IPS-18c (cell line): ENCODE measurements at regions not wholly inside any gene's neighbourhood (a gene's known extent, or its start where the extent isn't known, plus 50 kb on each side); places are given as distances from the start of the nearest gene placed in this dataset.
"Not testable (repeated sequence)": the region's sequence is repeated elsewhere in the genome, so short reads cannot be mapped to it uniquely, and the experiment has no call there.

Source experiments
- H3K4me3 ChIP-seq: 2 replicates; pipeline ENCODE4 v1.7.0; 2013; ENCODE audit warnings: low read depth, mild to moderate bottlenecking, low read length, moderate library complexity; ENCODE audit not compliant: insufficient read depth
- H3K9me3 ChIP-seq: one replicate; pipeline ENCODE4 v1.6.1; 2013; ENCODE audit warnings: mild to moderate bottlenecking, low read length, moderate library complexity; ENCODE audit not compliant: control insufficient read depth, insufficient read depth

DNA sequence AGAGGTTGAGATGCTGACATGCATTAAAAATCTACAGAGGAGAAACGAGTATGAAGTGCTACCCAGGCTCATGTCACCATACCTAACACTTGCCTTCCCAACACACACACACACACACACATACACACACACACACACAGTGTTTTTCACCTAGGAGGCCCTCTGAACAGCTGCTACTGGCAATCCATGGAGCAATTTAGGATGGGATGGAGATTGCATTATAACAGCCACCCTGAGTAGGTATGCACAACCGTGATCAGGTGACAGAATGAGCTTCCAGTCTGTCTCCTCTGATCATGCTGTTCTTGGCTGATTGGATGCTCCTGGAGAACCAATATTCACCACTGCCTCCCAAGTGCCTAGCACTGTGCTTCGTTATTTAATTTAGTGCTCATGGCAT is 528.5 kb upstream of the CDH5 start:
- Histone ChIP-seq H3K9me3 (no peaks in the 10 kb centered on the region), H3K4me3 (no peak overlapping the region)

DNA sequence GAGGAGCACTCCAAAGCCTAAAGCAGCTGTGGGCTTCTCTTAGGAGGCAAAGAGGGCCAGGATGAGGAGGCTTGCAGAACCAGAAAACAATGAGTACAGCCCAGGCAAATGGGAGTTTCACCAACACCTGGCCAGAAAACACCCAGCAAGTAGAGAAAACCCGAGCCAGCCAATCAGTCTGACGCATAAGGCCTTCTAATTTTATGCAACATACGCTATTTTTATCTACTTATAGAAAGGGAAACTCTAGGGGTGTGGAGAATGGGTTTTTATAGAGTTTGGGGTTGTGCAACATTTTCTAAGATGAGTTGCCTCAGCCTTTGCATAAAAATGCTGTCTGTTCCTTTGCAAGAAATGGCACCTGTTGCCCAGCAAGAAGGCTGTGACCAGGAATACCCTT is 529.0 kb upstream of the CDH5 start:
- H3K4me3 ChIP-seq, result no peak overlapping the region

DNA sequence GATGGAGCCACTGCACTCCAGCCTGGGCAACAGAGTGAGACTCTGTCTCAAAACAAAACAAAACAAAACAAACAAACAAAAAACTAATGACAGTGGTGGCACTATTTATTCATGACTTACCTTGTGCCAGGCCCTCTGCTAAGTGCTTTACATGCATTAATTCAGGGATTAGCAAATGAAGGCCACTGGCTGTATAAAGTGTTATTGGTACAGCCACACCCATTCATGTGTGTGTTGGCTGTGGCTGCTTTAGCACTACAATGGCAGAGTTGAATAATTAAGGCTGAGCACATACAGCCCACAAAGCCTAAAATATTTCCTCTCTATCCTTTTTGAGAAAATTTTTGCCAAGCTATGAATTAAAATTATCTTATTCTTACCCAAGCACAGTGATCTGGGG is 531.8 kb upstream of the CDH5 start:
- no peak overlapping the region for H3K4me3 ChIP-seq
- H3K9me3 ChIP-seq, result no peaks in the 10 kb centered on the region

More for the DNA sequence above, 529.0 kb upstream of the CDH5 start:
- H3K9me3 ChIP-seq, result no peaks in the 10 kb centered on the region

DNA sequence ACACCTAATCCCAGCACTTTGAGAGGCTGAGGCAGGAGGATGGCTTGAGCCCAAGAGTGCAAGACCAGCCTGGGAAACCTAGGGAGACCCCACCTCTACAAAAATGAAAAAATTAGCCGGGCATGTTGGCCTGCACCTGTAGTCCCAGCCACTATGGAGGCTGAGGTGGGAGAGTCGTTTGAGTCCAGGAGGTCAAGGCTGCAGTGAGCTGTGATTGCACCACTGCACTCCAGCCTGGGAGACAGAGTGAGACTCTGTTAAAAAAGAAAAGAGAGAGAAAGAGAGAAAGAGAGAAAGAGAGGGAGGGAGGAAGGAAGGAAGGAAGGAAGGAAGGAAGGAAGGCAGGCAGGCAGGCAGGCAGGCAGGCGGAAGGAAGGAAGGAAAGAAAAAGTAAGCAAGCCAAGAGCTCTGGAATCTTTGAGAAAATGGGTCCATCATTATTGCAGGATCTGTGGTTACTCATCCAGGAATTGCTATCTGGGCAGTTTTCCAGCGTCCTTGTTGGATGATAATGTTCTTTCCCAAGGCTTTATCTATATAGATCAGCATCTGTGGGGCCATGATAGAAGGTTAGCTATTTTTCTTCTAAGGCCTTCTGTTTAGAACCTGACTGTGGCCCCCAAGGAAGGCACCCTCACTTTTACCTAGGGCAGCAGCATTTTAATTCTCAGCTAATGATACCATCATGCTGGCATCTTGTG is 533.2 kb upstream of the CDH5 start:
- Histone ChIP-seq H3K4me3 (no peak overlapping the region), H3K9me3 (no peaks in the 10 kb centered on the region)

DNA sequence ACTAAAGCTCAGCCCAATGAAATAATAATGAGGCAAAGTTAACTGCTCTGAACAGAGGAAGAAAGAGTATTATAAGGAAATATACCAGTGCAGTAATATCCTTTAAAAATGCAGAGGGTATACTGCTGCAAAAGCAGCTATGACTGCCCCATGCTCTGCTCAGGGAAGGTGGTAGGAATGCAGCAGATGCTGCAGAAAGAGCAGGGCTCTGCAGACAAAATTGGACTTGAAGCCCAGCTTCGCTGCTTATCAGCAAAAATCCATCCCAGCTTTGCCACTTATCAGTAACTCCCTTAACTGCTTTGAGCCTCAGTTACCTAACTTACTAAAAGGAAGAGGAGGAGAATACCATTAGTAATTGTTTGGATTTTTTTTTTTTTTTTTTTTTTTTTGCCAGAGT is 533.8 kb upstream of the CDH5 start:
- Histone ChIP-seq H3K9me3 (no peaks in the 10 kb centered on the region), H3K4me3 (no peak overlapping the region)

DNA sequence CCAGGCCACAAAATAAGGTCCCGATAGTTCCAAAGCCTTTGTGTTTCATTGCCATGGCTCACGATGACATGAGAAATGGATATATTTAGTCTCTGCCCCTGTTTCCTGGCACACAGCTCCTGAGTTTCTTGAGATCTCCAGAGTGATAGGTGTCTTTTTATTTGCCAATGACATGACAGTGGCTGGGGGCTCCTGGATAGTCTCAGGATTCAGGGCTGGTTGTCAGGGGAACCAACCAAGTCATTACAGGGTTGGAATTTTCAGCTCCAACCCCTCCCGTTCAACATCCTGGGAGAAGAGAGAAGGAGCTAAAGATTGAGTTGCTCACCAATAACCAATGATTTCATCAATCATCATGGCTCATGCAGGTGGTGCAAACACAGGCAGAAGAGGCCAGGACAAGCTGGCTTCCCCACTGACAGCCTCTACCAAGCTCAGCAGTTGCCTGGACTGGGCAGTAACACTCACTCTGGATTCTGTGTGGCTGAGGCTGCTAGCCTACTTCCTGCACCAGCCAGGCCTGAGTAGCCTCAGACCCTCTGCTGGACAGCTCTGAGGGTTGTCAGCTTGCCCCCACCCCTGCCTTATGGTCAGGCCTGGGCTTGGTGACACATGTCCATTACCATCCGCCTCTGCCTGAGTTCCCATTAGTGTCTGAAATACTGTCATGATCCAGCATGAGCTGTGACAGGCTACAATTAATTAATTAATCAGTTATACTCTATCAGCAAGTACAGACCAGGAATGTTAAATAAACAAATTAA is 534.4 kb upstream of the CDH5 start:
- no peak overlapping the region for H3K4me3 ChIP-seq
- no peaks in the 10 kb centered on the region for H3K9me3 ChIP-seq

DNA sequence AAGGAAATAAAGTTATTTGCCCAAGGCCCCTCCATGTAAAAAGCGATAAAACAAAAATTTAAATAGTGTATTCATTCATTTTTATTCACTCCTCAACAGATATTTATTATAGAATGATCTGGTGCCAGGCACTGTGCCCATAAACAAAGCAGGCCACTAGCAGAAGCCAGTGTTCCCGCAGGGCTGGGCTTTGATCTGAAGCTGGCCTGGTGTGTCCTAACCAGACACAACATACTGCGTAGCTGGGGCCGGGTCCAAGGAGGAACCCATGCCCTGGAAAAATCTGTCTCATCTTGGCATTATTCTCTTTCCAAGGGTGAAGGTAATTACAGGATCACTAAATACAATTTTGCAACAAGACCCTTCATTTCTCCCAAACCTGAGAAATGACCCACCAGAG is 537.4 kb upstream of the CDH5 start:
- H3K4me3 ChIP-seq, result no peak overlapping the region
- no peaks in the 10 kb centered on the region for H3K9me3 ChIP-seq

DNA sequence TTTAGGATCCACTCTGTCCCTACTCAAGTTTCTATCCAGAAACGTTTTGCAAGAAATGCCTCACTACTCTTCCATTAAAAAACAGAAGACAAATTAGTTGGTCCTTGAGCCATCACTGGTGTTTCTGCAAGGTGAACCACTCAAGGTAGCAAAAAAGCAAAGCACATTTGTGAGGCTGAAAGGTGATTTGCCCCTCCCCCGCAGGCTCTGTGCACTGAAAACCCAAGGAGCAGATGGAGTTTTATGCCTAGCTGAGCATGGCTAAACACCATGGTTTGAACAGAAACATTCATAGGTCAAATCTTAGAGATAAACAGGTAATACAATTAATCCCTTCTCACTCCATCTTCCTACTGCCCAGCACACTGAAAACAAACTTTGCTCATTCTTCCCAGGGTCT is 538.2 kb upstream of the CDH5 start:
- Histone ChIP-seq H3K9me3 (no peaks in the 10 kb centered on the region), H3K4me3 (no peak overlapping the region)

DNA sequence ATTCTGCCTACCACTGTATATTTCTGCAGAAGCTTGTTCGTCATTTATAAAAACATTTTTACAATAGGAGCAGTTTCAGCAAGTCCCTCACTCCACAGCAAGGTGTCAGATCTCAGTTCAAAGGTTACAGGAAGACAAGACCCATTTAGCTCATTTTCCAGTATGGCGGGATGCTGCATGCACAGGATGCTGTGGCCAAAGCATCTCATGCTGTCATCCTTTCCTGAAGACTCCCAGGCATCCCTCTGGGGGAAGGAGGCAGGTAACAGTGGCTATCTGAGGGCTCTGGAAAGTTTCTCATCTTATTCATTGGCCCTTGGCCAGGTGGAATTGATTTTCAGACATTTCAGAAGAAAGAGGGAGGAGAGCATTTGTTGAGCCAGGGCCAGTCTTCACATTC is 539.3 kb upstream of the CDH5 start:
- Histone ChIP-seq H3K4me3 (no peak overlapping the region), H3K9me3 (no peaks in the 10 kb centered on the region)

DNA sequence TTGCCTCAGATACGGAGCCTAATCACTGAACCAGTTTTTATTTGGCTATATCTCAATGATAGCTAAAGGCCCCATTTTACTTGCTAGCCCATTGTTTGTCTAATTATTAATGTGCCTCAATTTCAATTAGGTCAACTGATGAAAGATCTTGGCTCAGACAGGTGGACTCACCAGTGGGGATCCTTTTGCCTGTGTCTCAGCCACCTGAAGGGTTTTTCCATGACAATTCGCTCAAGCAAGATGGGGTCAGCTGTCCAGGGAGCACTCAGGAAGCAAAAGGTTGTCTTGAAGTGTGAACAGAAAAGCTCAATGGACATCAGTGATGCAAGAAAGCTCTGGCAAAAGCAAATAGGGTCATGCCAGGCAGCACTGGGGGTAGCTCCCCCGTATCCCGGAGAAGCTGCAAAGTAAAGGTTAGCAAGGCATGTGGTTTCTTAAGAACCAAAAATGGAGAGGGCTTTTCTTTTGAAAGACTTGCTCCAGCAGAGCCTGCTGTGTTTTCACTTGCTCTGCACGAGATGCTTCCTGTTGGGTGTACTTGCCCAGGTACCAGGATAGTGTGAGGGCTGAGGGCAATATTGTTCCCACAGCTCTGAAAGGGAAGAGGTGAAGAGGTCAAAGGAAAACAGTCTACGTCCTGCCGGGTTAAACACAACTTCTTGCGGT is 541.2 kb upstream of the CDH5 start:
- Histone ChIP-seq H3K9me3 (no peaks in the 10 kb centered on the region), H3K4me3 (no peak overlapping the region)

DNA sequence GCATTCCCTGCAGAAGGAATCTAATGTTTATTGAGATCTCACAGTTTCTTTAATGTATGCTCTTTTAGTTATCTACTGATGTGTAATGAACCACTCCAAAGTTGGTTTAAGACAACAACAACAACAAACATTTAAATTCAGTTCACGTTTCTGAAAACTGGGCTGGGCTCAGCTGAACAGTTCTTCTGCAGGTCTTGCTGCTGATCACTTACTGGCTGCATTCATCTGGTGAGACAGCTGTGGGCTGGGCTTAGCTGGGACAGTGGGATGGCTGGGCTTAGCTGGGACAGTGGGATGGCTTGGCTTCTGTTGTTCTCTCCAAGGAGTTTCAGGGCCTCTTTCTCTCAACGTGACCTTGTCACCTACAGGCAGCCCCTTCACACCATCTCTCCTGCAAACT is 544.3 kb upstream of the CDH5 start:
- H3K9me3 ChIP-seq, result no peaks in the 10 kb centered on the region
- H3K4me3 ChIP-seq, result no peak overlapping the region

DNA sequence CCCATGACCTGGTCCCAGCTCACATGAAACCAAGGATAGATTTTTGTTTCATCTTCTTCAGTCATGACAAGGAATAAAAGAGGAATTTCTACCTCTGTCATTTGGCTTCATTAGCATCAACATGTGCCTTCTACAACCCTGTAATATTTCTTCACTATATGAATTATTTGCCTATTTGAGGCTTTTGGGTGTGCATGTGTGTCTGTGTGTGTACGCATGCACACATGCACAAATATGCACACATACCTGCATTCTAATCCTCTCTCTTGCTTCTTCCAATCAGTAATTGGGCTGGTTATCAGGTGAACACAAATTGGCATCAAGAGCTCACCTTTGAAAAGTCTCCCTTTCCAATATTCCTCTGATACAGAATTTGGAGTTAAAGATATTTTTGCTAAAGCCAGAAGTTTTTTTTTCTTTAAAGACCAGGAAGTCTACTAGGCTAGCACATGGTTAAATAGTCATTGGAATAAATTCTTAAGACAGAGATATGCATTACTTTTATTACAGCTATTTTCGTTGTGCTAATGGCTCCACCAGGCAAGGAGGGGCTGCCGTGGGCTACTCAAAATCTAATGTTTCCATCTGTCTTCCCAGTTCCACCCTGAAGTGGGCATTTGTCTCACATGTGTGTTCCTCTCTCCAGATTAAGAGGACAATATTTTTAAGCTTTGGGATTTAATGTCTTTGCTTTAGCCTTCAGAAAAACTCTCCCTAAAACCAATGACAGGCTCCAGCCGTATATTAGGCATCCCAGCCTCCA is 547.2 kb upstream of the CDH5 start:
- Histone ChIP-seq H3K9me3 (no peaks in the 10 kb centered on the region), H3K4me3 (no peak overlapping the region)

DNA sequence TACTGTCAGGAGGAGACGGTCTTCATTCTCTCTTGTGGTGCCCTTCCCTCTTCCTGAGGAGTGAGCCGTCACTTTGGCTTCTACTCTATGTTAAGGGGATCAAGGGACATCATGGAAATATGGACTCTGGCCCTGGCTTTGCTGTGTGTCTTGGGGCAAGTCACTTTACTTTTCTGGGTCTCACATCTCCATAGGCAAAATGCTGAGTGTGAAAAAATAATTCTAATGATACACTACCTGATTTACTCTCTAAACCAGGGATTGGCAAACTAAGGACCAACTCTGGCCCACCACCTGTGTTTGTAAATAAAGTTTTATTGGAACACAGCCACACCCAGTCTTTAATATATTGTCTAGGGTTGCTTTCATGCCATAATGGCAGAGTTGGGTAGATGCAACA is 548.7 kb upstream of the CDH5 start:
- Histone ChIP-seq H3K4me3 (no peak overlapping the region), H3K9me3 (no peaks in the 10 kb centered on the region)

DNA sequence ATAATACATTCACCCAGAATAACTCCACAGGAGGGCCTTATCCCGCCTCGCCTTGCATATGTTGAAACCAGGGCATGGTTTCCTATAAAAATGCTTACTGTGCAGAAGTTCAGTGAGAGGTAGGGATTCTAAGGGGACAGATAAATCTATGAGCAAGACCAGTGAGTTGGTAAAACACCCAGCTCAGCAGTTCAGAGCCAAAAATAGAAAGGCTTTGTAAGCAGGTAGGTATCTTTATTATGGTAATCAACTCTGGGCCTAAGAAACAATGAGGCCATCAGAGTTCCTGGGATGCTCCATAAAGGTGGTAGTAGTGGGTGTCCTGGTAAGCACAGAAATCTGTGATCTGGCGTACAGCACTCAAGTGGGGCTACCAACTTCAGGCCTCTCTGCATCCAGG is 549.4 kb upstream of the CDH5 start:
- no peak overlapping the region for H3K4me3 ChIP-seq
- H3K9me3 ChIP-seq, result no peaks in the 10 kb centered on the region

DNA sequence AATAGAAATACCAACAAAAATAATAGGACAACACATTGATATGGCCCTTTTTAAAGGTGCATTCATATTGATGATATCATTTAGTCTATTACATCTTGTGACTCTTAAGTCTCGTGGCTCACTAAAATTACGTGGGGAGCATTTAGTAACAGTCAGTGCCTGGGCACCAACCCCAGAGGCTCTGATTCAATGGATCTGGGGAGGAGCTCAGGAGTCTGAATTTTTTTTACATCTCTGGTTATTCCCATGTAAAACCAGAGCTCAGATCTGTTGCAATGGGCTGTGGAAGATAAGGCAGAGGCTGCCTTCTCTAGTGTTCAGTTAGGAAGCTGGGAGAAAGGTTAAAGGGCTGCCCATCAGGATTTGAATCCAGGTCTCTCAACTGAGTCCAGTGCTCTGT is 549.9 kb upstream of the CDH5 start:
- H3K4me3 ChIP-seq, result no peak overlapping the region
- H3K9me3 ChIP-seq, result no peaks in the 10 kb centered on the region

DNA sequence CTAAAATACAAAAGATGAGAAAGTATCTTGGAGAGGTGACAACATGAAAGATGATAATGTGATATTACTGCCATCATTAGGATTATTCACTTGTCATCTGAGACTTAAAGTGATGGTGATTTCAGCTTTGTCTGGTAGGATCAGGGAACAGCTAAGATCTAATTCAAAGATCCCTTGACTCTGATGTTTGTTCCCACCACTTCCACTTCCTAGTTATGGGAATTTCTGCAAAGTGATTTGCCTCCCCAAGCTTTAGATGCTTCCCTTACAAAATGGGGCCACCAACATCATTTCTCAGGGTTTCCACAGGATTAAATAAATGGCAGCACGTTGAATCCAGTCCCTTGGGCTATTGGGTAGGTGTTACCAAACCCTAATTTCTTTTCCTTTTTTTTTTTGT is 550.8 kb upstream of the CDH5 start:
- Histone ChIP-seq H3K4me3 (no peak overlapping the region), H3K9me3 (no peaks in the 10 kb centered on the region)

DNA sequence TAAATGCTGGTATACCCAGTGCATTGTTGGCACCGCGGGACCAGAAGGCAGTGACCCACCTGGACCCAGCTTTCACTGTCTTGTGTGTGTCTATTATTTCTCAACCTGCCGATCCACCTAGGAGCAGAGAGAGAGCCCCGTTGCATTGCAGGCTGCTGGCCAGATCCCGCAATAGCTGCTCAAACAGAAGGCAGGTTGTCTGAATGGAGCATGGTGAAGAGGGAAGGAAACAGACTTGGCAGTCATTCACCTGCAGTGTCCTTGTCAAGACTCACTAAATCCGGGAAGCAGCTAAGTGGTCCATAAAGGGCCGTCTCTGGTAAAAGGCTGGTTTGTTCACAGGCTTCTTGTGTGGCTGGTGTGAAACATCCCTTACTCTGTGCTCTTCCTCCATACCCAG is 552.6 kb upstream of the CDH5 start:
- H3K9me3 ChIP-seq, H3K4me3 ChIP-seq: not testable (repeated sequence)

DNA sequence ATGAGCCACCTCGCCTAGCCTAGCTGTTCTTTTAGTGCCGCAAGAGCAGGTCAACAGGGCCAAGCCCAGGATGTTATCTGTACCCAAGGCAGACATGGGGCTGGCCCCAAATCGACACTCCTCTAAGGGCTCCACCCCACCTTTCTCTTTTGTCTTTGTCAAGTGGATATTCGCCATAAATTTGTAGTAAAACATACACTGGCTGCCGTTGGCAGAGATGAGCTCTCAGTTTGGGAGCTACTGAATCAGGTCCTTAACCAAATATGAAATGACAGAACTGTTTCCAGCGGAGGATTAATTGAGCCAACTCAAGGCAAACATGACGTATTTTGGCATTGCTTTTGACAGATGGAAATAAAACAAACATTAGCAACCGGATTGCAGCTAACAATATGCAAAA is 556.9 kb upstream of the CDH5 start:
- Histone ChIP-seq H3K9me3 (no peaks in the 10 kb centered on the region), H3K4me3 (no peak overlapping the region)
